Gastrocnemius medialis (tissue), 4 donors: ENCODE measurements at regions not wholly inside any gene's neighbourhood (a gene's known extent, or its start where the extent isn't known, plus 50 kb on each side); places are given as distances from the start of the nearest gene placed in this dataset.

Experiments used
- CTCF ChIP-seq, 5 experiments: fragments of 450-650 bp in 3 of 5; fragments of 200-600 bp in 2 of 5; sonication (generic) in 2 of 5; IDR thresholded peaks in 4 of 5; conservative IDR thresholded peaks in 1 of 5; 1 replicate in 4 of 5; 2 replicates in 1 of 5; pipeline ENCODE4 v1.5.1; 2016 to 2019; ENCODE audit warnings: antibody characterized with exemption in 5 of 5, mild to moderate bottlenecking in 3 of 5, moderate library complexity in 3 of 5
- POLR2A ChIP-seq, 2 donors: fragments of 450-650 bp; IDR thresholded peaks; one replicate each; pipeline ENCODE4 v1.6.1; 2017; ENCODE audit warnings: antibody characterized with exemption in 2 of 2, mild to moderate bottlenecking in 2 of 2, moderate library complexity in 2 of 2

GRCh38 chr7:93048136-93048930 lies 69.4 kb downstream of the SAMD9 start:
- TF ChIP-seq CTCF (IDR thresholded peaks at IDR 0.05 in 4 of 5, conservative IDR thresholded peaks at IDR 0.05 in 1 of 5) (no peak), POLR2A (IDR thresholded peaks at IDR 0.05) (no peak)
